ENCODE measurements at regions not wholly inside any gene's neighbourhood (a gene's known extent, or its start where the extent isn't known, plus 50 kb on each side); places are given as distances from the start of the nearest gene placed in this dataset.

DNA sequence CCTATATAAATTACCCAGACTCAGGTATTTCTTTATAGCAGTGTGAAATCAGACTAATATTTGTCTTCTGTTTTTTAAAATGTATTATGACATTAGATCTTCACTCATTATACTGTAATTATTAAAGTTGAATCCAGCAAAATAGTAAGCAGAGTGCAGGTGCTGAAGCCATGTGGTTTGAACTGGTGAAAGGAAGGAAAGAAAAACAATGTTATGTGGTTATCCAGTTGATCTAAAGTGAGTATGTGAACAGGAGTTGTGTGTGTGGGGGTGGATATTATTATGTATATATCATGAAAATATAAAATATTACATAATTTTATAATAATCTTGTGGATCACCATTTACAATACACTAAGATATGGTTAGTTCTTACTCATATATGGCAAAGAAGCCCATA lies 593.7 kb downstream of the SEMA5A start:
- TF ChIP-seq, protein P1, sequence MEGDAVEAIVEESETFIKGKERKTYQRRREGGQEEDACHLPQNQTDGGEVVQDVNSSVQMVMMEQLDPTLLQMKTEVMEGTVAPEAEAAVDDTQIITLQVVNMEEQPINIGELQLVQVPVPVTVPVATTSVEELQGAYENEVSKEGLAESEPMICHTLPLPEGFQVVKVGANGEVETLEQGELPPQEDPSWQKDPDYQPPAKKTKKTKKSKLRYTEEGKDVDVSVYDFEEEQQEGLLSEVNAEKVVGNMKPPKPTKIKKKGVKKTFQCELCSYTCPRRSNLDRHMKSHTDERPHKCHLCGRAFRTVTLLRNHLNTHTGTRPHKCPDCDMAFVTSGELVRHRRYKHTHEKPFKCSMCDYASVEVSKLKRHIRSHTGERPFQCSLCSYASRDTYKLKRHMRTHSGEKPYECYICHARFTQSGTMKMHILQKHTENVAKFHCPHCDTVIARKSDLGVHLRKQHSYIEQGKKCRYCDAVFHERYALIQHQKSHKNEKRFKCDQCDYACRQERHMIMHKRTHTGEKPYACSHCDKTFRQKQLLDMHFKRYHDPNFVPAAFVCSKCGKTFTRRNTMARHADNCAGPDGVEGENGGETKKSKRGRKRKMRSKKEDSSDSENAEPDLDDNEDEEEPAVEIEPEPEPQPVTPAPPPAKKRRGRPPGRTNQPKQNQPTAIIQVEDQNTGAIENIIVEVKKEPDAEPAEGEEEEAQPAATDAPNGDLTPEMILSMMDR (IDR thresholded peaks at IDR 0.05; ENCODE audit: low read depth, low read length, poor library complexity, severe bottlenecking) = no peak
- TF ChIP-seq EZH2phosphoT487 (IDR thresholded peaks at IDR 0.05; ENCODE audit: borderline replicate concordance, low read length) = no peak
